ENCODE measurements at regions not wholly inside any gene's neighbourhood (a gene's known extent, or its start where the extent isn't known, plus 50 kb on each side); places are given as distances from the start of the nearest gene placed in this dataset.

DNA sequence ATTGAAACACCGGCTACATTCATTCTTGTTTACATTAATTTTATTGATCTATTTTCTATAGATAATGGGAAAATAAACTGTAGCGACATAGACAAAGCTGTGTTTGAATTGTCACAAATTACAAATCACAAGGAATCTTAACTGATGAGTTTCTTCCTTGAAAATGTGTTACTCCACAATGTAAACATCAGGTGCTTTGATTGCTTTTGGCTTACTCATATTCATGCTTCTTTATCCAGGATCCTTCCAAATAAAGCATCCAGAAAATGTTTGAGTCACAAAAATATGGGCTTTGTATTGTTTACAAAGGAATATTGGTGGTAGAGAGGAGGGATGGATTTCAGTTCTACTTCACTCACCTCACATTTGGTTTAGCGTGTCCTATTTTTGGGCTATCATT is 64.0 kb downstream of the BMP2 start:
- H3K4me3 ChIP-seq (ENCODE audit: low read length) = no peak overlapping the region
- TF ChIP-seq, protein P1, sequence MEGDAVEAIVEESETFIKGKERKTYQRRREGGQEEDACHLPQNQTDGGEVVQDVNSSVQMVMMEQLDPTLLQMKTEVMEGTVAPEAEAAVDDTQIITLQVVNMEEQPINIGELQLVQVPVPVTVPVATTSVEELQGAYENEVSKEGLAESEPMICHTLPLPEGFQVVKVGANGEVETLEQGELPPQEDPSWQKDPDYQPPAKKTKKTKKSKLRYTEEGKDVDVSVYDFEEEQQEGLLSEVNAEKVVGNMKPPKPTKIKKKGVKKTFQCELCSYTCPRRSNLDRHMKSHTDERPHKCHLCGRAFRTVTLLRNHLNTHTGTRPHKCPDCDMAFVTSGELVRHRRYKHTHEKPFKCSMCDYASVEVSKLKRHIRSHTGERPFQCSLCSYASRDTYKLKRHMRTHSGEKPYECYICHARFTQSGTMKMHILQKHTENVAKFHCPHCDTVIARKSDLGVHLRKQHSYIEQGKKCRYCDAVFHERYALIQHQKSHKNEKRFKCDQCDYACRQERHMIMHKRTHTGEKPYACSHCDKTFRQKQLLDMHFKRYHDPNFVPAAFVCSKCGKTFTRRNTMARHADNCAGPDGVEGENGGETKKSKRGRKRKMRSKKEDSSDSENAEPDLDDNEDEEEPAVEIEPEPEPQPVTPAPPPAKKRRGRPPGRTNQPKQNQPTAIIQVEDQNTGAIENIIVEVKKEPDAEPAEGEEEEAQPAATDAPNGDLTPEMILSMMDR (conservative IDR thresholded peaks at IDR 0.05; ENCODE audit: low read depth, low read length) = no peak
- no peak for DNase-seq (ENCODE audit: low read depth)

DNA sequence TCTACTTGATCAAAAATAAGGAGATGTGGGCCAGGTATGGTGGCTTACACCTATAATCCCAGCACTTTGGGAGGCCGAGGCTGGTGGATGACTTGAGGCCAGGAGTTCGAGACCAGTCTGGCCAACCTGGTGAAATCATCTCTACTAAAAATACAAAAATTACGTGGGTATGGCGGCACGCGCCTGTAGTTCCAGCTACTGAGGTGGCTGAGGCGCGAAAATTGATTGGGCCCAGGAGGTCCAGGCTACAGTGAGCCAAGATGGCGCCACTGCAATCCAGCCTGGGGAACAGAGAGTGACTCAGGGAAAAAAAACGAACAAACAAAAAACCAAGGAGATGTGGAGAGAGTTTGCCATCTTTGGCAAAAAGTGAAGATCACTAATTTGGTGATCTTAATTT is 65.3 kb downstream of the BMP2 start:
- TF ChIP-seq, protein P1 (conservative IDR thresholded peaks at IDR 0.05; ENCODE audit: low read depth, low read length) = no peak
- H3K4me3 ChIP-seq (ENCODE audit: low read length) = no peak overlapping the region
- DNase-seq (ENCODE audit: low read depth) = no peak

GRCh38 chr20:6835609-6836008 is 68.1 kb downstream of the BMP2 start:
- TF ChIP-seq, protein P1 (conservative IDR thresholded peaks at IDR 0.05; ENCODE audit: low read depth, low read length) = no peak

GRCh38 chr20:6836821-6837374 is 69.4 kb downstream of the BMP2 start:
- TF ChIP-seq, protein P1 (conservative IDR thresholded peaks at IDR 0.05; ENCODE audit: low read depth, low read length) = no peak
- H3K4me3 ChIP-seq (ENCODE audit: low read length) = no peak overlapping the region
- DNase-seq (ENCODE audit: low read depth) = no peak

More at GRCh38 chr20:6835609-6836008, 68.1 kb downstream of the BMP2 start:
- H3K4me3 ChIP-seq (ENCODE audit: low read length) = no peak overlapping the region
- no peak for DNase-seq (ENCODE audit: low read depth)

- TF ChIP-seq, protein P1 (conservative IDR thresholded peaks at IDR 0.05; ENCODE audit: low read depth, low read length) = no peak
- DNase-seq (ENCODE audit: low read depth) = no peak
These were observed 70.2 kb downstream of the BMP2 start for GRCh38 chr20:6837730-6838129.

DNA sequence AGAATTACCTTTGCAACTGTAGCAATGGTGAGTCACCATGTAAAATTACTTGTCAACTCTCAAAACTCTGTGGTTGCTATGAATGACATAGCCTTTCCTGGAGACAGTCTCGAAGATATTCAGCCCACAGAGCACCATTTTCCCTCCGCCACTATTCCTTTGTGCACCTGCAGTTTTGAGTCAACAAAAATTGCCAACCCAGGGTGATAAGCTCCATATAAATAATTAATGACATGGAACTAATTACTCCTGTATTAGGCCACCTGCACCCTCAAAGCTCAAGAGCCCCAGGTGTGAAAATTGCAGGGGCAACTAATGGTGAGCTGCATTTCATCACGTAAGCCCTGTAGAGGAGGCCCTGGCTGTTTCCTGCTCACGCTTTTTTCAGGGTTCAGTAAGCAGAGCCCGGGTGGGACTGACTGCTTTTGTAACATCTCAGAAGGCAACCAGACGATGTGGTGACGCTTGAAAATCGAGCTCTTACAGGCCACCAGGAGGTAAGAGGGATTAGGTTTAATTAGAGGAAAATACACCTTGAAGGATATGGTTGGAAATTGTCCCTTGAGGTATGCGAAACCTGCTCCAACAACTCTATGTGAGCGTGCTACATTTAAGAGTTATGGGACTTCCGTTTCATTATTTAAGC is 70.8 kb downstream of the BMP2 start:
- DNase-seq (ENCODE audit: low read depth) = no peak
- no peak overlapping the region for H3K4me3 ChIP-seq (ENCODE audit: low read length)
- TF ChIP-seq, protein P1 (conservative IDR thresholded peaks at IDR 0.05; ENCODE audit: low read depth, low read length) = no peak

More at GRCh38 chr20:6837730-6838129, 70.2 kb downstream of the BMP2 start:
- no peak overlapping the region for H3K4me3 ChIP-seq (ENCODE audit: low read length)

DNA sequence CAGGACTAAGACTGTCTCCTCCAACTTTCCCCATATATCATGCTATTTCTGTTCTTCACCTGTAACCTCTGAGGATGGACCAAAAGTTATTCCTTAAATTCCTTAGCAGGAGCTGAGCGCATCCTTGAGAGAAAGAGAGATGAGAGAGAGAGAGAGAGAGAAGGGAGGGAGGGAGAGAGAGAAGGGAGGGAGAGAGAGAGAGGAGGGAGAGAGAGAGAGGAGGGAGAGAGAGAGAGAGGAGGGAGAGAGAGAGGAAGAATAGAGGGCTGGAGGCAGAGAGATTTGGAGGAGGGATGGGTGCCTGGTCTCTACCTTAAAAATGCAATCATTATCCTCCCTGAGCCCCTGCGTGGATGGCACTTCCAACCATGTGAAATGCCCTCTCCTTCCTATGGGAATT is 73.6 kb downstream of the BMP2 start:
- H3K4me3 ChIP-seq (ENCODE audit: low read length) = no peak overlapping the region
- TF ChIP-seq, protein P1 (conservative IDR thresholded peaks at IDR 0.05; ENCODE audit: low read depth, low read length) = no peak
- DNase-seq (ENCODE audit: low read depth) = no peak

Measured in retinal pigment epithelial cell (primary cell).